ENCODE measurements at regions not wholly inside any gene's neighbourhood (a gene's known extent, or its start where the extent isn't known, plus 50 kb on each side); places are given as distances from the start of the nearest gene placed in this dataset.
A peak's percentile ranks its signal among the peaks of the same experiment; 100 is the strongest.
"Not testable (repeated sequence)": the region's sequence is repeated elsewhere in the genome, so short reads cannot be mapped to it uniquely, and the experiment has no call there.

DNA sequence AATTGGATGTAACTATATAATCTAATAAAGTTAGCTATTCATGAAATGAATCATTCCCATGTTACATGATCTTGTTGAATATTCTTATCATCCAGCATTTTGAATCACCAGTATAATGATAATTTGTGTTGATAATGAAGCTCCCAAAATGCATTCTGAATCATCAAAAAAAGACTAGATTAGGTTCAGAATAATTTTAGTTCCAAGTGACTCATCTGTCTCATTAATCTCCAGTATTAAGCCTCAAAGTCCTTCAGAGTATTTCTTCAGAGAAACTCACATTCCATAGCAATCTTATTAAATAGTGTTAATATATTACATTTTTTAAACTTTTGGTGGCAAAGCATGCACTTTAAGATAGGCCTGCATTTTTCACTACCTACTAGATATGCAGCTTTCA lies 207.5 kb downstream of the SLITRK5 start:
- no peak for DNase-seq

DNA sequence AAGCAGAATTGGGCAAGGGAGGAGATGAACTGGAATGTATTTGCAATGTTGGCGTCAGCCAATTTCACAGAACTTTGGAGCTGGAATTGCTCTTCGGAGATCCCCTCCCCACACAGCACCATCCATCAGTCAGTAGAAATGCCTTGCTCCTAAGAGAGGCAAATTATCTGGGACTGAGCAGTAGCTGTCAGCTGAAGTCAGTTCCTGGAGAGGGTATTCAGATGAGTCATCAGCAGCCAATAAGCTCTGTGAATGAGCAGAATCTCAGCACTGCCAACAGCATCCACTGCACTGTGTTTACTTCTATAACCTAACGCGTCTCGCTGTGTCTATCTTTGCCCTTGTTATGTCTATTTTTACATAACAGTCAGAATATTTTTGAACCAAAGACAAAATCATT lies 213.7 kb downstream of the SLITRK5 start:
- DNase-seq: peak; percentile 56

DNA sequence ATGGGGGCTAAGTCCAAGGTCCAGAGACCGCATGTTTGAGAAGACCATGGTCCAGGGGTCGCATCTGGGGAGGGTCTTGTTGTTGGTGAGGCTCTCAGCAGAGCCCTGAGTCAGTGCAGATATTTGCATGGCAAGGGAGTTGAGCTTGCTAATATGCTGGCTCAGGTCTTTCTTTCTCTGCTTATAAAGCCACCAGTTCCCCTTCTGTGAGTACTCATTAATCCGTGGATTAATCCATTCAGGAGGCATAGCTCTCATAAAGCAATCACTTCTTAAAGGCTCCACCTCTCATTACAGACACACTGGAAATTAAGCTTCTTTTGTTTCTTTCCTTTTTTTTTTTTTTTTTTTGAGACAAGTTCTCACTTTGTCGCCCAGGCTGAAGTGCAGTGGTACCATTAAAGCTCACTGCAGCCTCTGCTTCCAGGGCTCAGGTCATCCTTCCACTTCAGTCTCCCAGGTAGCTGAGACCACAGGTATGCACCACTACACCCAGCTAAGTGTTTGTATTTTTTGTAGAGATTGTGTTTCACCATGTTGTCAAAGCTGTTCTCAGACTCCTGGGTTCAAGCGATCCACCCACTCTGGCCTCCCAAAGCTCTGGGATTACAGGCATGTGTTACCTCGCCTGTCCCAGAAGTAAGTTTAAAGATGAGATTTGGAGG lies 216.4 kb downstream of the SLITRK5 start:
- no peak for DNase-seq

DNA sequence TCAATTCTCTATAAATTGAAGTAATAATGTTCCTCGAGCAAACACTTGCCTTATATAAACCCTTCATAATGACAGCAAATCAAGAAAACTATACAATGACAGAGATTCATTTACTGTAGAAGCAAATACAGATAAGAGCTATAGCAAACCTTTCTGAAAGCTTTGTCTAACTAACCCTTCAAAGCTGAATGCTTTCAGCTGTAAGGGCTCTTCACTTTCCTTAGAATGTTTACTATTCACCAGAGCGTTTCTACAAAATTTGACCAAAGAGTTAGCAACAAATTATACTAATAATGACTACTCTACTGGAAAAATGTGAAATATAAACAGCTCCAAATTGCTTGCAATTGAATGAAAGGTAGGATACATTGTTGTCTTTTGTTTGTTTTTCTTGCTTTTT lies 218.1 kb downstream of the SLITRK5 start:
- DNase-seq: no peak

DNA sequence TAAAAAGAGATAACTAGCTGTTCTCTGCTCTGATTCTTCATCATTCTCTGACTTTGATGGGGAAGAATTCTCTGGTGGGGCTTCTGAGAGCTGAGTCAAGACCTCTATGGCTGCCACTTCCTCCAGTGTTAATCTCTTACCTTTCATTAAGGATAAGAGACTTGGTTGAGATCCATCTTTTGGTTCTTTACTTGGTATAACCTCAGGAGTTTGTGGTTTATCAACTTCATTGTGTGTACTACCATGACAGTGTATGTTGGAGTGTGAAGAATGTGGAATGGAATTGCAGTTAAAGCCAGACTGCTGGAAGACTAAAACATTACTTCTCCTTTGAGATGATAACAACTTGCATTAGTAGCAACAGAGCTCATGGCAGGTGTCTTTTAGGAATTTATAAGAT lies 222.0 kb downstream of the SLITRK5 start:
- no peak for DNase-seq

DNA sequence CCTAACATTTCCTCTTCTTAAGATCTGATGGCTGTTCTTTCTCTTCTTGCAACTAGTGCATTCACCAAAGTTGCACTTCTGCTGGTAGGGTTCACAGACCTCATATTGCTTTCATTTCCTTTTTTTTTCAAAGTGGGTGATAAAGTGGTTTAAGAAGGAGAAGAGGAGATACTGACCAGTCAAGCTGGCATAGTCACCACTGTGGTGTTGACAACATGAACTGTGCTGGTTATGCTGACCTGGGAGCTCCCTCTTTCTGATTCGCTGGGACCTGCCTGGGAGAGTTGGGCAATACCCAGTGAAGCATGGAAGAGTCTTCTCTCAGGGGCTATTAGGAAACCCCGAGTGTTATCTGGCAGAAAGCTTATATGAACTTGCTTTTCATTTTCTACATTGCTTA lies 222.9 kb downstream of the SLITRK5 start:
- no peak for DNase-seq

DNA sequence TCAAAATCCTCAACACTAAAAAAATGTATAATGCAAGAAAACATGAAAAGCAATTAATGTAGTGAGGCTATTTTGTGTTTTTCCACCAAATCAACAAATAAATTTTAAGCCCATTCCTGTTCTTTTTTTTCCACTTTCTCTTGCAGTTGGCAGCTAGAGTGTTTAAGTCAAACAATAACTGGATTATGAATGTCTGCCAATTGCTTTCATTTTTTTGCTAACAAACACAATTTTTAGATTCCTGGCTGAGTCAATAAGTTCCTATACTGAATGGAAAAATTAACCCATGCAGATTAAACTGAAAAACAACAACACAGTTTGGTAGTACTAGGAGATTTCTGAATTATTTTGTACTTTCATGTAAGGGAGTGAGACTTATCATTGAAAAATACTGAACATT lies 232.4 kb downstream of the SLITRK5 start:
- no peak for DNase-seq

DNA sequence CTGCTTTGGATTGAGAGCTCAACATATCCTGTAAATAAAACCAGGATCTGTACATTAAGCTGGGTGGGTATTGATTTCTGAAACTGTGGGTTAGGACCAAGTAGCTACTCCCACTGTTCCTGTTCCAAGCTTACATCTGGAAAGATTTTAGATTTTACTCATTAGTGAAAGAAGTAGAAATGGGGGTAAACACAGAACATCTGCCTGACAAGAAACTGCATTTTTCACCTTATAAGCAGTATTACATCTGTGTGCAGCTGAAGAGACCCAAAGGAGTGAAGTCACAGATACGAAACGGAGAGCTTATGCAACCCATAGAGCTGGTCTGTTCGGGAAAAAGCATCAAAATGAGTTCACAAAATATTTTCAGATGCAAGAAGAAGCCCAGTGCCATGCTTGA lies 235.2 kb downstream of the SLITRK5 start:
- no peak for DNase-seq

DNA sequence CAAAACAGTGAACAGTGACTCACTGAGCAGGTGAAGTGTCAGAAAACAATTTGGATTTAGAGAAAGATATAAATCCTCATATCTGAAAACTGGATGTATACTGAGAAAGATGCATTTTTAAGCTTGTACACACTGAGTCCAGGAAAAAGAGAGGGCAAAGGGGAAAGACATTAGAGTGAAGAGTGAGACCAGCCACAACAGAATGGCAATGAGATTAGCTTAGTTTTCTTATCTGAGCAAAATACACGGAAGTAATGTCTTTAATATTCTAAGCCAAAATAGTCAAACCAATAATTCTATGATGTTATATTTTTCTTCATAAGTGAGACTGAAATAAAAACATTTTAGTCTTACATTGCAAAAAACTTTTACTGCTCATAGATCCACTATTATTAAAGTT lies 236.0 kb downstream of the SLITRK5 start:
- DNase-seq: no peak

DNA sequence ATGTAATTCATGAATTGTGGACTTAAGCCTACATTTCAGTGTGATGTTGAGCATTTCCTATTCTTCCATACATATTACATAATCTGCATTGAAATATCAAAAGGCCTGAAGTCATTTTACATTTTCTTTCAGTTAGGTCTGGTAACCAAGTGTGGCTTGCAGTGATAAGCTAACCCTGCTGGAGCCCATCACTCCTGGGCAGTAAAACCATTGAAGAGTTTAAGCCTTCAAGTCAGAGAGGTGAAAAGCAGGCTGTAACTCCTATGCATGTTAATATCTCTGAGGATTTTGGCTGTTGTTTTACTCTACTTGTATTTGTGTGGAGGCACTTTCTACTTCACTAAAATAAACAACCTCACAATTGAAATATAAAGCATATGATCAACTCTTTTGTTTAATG lies 248.8 kb downstream of the SLITRK5 start:
- no peak for DNase-seq

DNA sequence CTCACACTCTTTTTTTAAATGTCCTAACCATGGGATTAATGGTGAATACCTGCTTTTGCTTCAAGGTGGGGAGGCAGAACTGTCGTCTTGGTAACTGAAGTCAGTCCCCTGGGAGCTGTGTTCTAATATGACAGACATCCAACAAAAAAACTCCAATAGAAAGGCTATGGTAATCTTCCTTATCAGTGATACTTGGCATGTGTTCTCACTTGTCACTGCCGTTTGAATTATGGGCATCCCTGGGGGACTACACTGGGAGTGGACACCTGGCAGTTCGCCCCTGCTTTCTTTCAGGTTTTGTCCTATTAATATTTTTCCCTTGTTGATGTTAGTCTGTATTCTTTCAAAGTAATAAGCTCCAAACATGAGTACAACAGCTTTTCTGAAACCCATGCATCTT lies 252.6 kb downstream of the SLITRK5 start:
- no peak for DNase-seq

DNA sequence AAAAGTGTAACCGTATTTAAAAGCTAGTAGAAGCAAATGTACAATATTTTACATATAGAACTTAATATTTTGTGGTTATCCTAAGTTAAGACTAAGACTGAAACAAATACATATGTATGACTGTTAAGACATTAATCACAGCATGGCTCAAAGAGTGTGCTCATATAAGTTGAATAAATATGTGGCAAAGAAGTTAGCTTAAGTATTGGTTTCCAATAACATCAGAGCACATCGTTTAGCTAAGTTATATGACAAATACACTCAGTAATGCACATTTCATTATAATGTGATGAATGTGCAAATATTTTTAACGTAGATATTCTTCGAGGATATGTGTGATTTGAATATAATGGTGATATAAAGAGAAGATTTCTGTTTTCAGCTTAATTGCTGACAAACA lies 253.8 kb downstream of the SLITRK5 start:
- peak; percentile 72 for DNase-seq

DNA sequence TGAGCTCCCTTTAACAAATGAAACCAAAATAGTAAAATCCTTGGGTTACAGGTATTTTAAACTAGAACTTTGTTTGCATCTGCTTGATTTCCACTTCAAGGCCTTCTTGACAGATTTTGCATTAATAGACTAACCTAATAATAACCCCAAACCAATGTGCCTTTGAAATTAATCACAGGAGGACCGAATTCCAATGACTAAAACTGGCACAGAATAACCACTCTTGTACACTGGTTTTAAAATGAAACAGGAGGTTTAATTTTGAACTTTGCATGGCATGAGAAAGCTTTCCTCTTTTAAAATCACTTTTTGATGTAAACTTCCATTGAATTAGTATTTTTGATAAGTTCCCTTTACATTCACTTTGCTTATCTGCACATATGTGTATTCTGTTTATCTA lies 269.6 kb downstream of the SLITRK5 start:
- DNase-seq: no peak

DNA sequence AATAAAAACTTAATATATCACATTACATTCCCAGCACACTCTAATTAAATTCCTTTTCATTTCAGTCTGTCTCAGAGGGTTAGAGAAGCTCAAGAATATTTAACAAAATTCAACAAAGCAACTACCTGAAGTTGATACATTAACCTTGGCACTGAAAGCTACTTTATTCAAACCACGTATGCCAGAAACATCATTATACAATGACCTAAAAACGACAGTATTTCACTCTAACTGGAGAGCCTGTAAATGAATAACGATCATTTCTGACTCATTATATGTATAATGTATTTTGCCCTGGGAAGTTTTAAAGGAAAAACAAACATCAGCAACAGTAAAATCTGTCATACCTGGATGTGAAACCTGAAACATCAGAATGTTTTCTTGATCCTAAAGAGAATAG lies 270.1 kb downstream of the SLITRK5 start:
- DNase-seq: no peak

DNA sequence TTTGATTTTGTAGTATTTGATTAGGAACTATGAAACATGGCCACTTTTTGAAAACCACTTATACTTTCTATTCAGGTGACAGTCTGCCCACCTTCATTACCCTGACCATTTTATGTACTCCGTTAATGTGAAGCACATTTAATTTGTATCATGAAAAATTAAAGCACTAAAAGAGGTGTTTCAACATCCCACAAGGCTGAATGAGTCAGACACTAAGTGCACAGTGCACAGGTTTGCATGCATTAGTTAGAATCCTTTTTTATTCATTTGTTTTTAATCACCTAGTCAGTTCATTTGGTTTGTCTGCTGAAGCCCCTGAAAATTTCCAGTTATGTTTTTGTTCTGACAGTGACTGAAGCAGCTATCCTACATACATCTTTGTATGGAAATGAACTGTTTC lies 271.0 kb downstream of the SLITRK5 start:
- DNase-seq: peak; percentile 18

DNA sequence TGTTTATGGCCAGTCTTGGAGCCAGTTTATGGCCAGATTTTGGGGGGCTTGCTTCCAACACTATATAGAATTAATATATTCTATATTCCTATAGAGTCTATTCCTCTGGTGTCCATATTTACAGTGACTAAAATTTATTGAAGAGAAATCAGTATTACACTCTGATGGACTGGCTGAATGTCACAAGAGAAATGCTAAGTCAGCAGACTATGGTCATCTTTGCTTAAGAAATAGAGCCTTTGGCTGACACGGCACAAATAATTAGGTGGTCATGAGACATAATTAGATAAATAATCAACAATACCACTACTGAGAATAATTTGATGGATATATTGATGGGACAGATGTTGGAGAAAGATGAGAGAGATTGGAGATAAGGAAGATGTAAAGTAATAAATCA lies 272.9 kb downstream of the SLITRK5 start:
- no peak for DNase-seq

DNA sequence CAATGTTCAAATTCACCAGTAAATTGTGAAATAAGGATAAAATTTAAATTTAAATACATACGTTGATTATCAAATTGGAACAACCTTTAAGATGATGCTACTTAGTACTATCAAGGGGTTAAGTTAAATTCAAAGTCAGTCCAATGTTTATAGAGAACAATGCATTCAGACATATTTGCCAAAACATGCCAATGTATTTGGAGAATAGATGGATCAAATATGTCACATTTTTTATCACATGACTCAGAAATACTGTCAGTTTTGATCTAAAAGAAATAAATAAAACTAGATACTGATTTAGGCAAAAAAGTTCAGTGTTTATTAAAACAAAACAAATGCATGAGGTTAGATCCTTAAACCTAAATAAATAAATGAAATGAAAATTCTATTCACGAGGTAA lies 281.2 kb downstream of the SLITRK5 start:
- DNase-seq: no peak

DNA sequence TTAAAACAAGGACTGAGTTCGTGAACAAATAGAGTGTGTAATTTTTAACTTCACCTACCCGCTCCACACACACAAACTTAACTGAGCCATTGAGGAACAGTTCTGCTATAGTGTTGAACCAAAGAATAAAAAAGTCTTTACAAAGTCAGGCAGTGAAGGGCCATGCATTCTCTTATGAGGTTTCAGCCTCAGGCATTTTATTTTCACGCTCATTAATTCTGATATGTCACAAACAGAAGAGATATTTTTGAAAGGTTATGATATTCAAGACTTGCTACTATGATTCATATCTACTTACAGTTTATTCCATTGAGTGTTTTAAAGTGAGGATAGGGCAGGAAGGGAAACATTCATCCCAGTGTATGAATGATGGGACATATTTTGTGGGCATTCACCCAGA lies 282.2 kb downstream of the SLITRK5 start:
- DNase-seq: no peak

DNA sequence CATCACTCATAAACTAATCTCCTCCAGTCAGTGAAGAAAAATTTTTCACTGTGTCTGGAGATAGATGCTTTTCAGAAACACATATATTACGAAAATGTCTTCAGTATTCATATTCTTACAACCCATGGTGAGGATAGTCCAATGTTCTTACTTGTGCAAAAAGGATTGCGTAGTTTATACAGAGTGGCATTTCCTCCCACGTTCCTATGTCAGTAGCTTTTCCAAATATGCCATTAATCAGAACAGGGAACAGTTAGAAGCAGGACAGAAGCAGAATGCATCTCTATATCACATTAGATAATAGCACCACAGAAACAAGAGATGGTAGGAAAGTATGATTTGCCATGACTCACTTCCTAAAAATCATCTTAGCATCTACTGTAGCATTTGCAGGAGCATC lies 282.9 kb downstream of the SLITRK5 start:
- DNase-seq: peak; percentile 65

DNA sequence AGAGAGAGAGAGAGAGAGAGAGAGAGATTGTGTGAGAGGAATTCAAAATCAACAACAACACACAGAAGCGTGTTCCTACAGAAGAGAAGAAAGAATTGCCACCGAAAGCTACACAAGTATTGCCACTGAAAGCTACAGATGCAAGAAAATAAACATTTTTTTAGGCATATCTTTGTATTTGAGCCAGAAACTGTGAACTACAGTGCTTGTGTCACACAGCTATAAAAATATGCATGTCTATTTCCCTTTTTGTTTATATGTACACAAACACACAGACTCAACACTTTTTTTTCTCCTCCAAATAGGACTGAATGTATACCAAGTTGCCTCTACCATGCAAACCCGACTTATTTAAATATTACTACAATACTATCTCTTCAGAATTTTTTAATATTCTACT lies 290.4 kb downstream of the SLITRK5 start:
- DNase-seq: no peak

DNA sequence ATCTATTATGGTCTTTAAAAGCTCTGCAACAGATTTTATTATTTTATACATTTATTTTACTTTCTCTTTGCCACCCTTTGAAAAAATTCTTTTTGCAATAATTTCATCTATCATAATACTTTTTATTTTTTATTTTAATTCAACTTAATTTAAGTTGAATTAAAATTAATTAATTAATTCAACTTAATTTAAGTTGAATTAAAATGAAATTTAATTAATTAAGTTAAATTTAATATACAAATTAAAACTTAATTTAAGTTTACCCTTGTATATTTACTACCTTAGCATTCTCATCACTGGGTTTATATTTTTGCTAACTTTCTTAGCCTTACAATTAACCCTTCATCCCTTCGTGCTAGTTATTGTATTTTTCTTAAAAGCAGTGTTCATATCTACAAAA lies 301.4 kb downstream of the SLITRK5 start:
- no peak for DNase-seq

DNA sequence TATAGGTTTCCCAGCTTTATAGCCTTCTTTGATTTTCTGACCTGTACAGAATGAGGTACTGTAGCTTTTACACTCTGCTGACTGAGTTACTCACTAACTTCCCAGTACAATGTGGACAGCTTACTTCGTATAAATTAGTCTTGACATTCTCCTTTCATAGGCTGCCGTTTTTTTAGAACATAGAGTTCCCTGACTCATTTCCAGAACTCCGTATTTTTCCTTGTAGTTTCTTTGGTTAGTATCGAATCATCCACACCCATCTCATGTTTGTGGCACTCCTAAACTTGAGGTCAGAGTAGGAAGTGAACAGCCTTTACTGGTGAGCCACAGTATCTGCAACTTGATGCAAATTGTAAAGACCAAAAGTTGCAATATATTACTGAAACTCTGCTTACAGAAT lies 303.9 kb downstream of the SLITRK5 start:
- DNase-seq: peak; percentile 72

DNA sequence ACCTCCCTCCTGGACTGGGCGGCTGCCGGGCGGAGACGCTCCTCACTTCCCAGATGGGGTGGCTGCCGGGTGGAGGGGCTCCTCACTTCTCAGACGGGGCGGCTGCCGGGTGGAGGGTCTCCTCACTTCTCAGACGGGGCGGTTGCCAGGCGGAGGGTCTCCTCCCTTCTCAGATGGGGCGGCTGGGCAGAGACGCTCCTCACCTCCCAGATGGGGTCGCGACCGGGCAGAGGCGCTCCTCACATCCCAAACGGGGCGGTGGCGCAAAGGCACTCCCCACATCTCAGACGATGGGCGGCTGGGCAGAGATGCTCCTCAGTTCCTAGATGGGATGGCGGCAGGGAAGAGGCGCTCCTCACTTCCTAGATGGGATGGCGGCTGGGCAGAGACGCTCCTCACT lies 305.5 kb downstream of the SLITRK5 start:
- not testable (repeated sequence) for DNase-seq

DNA sequence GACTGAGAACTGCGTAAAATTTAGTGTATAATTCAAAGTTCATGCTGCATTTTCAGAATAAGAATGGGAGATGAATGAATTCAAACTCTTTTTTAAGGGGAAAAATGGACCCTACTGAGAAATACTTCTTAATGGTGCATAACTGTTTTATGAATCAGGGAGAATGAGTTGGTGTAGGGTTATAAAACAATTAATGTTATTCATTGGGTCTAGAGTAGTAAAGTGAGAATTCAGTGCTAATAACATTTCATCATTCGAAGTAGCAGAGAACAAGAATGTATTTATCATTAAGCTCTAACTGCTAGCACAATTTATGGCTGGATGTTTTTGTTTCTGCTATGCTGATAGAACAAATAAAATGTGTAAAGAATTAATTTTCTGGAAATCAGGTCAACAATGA lies 310.2 kb downstream of the SLITRK5 start:
- DNase-seq: no peak

DNA sequence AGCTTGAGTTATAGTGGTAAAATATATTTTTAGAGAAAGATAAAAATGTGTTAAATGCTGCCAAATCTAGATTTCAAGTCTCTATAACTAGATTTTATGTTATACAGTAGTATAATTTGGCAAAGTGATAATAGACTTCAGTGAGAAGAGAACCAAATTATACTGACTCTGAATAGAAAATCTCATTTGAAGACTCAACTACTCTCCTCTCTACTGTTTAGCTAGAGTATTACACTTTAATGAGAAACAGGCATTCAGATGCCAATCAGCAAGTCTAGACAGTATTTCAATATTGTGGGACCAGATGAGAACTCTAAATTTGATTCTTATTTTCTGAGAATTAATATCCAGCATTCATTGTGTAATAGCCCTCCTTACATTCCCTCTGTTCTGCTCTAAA lies 311.2 kb downstream of the SLITRK5 start:
- no peak for DNase-seq

All from HCEC 1CT (cell line).